Amniotic epithelial cell (primary cell): ENCODE measurements at regions not wholly inside any gene's neighbourhood (a gene's known extent, or its start where the extent isn't known, plus 50 kb on each side); places are given as distances from the start of the nearest gene placed in this dataset.
"Not testable (repeated sequence)": the region's sequence is repeated elsewhere in the genome, so short reads cannot be mapped to it uniquely, and the experiment has no call there.

Experiments
- DNase-seq: peaks from one replicate; pipeline ENCODE4 v3.0.0-alpha.2; 2010; ENCODE audit warnings: low read depth

- no peak for DNase-seq
Observed at GRCh38 chr22:23395530-23396361, 184.3 kb downstream of the IGLL1 start.

- no peak for DNase-seq
Observed at GRCh38 chr22:23394525-23395326, 185.4 kb downstream of the IGLL1 start.

GRCh38 chr22:23393721-23394320 lies 186.3 kb downstream of the IGLL1 start:
- no peak for DNase-seq

- not testable (repeated sequence) for DNase-seq
Observed at GRCh38 chr22:23393199-23393598, 186.9 kb downstream of the IGLL1 start.

GRCh38 chr22:23392420-23393121 lies 187.5 kb downstream of the IGLL1 start:
- no peak for DNase-seq

- no peak for DNase-seq
Observed at GRCh38 chr22:23391022-23391421, 189.1 kb downstream of the IGLL1 start.

- no peak for DNase-seq
Observed at GRCh38 chr22:23389271-23390071, 190.6 kb downstream of the IGLL1 start.

GRCh38 chr22:23388517-23388890 lies 191.6 kb downstream of the IGLL1 start:
- DNase-seq: no peak

GRCh38 chr22:23387827-23388516 lies 192.1 kb downstream of the IGLL1 start:
- no peak for DNase-seq

GRCh38 chr22:23386822-23387580 lies 193.1 kb downstream of the IGLL1 start:
- DNase-seq: no peak

GRCh38 chr22:23385678-23386631 lies 194.1 kb downstream of the IGLL1 start:
- DNase-seq: peak; percentile 71

GRCh38 chr22:23384923-23385677 lies 195.0 kb downstream of the IGLL1 start:
- DNase-seq: no peak

- no peak for DNase-seq
Observed at GRCh38 chr22:23384431-23384830, 195.7 kb downstream of the IGLL1 start.

GRCh38 chr22:23383491-23384361 lies 196.4 kb downstream of the IGLL1 start:
- DNase-seq: peak; percentile 88

- no peak for DNase-seq
Observed at GRCh38 chr22:23382428-23383218, 197.5 kb downstream of the IGLL1 start.
